ENCODE measurements at regions not wholly inside any gene's neighbourhood (a gene's known extent, or its start where the extent isn't known, plus 50 kb on each side); places are given as distances from the start of the nearest gene placed in this dataset.
"Not testable (repeated sequence)": the region's sequence is repeated elsewhere in the genome, so short reads cannot be mapped to it uniquely, and the experiment has no call there.

DNA sequence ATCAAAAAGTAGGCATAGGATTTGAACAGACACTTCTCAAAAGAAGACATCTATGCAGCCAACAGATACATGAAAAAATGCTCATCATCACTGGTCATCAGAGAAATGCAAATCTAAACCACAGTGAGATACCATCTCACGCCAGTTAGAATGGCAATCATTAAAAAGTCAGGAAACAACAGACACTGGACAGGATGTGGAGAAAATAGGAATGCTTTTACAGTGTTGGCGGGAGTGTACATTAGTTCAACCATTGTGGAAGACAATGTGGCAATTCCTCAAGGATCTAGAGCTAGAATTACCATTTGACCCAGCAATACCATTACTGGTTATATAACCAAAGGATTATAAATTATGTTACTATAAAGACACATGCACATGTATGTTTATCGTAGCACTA is 424.0 kb downstream of the SATB2 start:
- H3K27me3 ChIP-seq (ENCODE audit: control insufficient read depth, insufficient read depth, low read length); H3K9ac ChIP-seq (ENCODE audit: low read depth, low read length); H3K36me3 ChIP-seq (ENCODE audit: control insufficient read depth, insufficient read depth, low read length); H3K4me1 ChIP-seq (ENCODE audit: control insufficient read depth, insufficient read depth, low read length); H3K27ac ChIP-seq (ENCODE audit: low read depth, low read length); H3K9me3 ChIP-seq (ENCODE audit: control insufficient read depth, insufficient read depth, low read length); H3K4me3 ChIP-seq (ENCODE audit: low read depth, low read length): not testable (repeated sequence)

DNA sequence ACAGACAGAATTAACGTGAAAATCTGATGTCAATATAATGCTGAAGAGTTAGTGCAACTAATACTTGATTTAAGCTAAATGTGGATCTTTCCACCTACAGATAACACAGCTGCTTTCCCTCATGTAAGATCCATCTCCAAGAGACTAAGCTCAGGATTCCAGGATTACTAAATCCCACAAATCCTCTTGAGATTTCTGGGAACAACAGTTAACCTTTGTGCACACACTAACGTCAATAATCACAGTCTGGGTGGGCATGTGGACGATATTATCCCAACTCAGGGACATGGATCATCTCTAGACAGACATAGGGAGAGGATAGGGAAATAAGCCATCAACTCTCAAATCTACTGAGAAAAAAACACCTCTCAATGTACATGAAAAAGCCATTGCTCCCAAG is 432.6 kb downstream of the SATB2 start:
- H3K27me3 ChIP-seq (ENCODE audit: control insufficient read depth, insufficient read depth, low read length), result no peaks in the 10 kb centered on the region
- no peak overlapping the region for H3K27ac ChIP-seq (ENCODE audit: low read depth, low read length)
- no peaks in the 10 kb centered on the region for H3K9me3 ChIP-seq (ENCODE audit: control insufficient read depth, insufficient read depth, low read length)
- no peak overlapping the region for H3K9ac ChIP-seq (ENCODE audit: low read depth, low read length)
- H3K4me1 ChIP-seq (ENCODE audit: control insufficient read depth, insufficient read depth, low read length), result peaks cover 9% of the 10 kb centered on the region
- H3K4me3 ChIP-seq (ENCODE audit: low read depth, low read length), result no peak overlapping the region
- no peaks in the 10 kb centered on the region for H3K36me3 ChIP-seq (ENCODE audit: control insufficient read depth, insufficient read depth, low read length)

DNA sequence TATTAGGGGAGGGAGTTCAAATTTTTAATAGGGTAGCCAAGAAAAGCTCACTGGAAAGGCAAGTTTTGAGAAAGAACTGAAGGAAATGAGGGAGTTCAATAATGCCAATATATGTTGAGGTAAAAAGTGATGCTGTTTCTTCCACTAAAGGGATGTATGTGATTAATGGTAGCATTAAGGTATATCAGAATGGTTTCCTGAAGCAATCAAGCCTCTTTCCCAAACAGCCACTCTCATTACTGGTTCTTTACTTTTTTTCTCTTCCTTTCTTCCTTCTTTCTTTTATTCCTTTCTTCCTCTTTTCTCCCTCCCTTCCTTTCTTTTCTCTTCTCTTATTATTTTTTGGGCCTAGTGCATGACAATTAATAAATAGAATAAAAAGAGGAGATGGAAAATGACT is 433.5 kb downstream of the SATB2 start:
- no peak overlapping the region for H3K4me3 ChIP-seq (ENCODE audit: low read depth, low read length)
- no peaks in the 10 kb centered on the region for H3K27me3 ChIP-seq (ENCODE audit: control insufficient read depth, insufficient read depth, low read length)
- peaks cover 12% of the 10 kb centered on the region for H3K4me1 ChIP-seq (ENCODE audit: control insufficient read depth, insufficient read depth, low read length)
- no peak overlapping the region for H3K27ac ChIP-seq (ENCODE audit: low read depth, low read length)
- H3K9me3 ChIP-seq (ENCODE audit: control insufficient read depth, insufficient read depth, low read length), result no peaks in the 10 kb centered on the region
- H3K9ac ChIP-seq (ENCODE audit: low read depth, low read length), result no peak overlapping the region
- H3K36me3 ChIP-seq (ENCODE audit: control insufficient read depth, insufficient read depth, low read length), result no peaks in the 10 kb centered on the region

DNA sequence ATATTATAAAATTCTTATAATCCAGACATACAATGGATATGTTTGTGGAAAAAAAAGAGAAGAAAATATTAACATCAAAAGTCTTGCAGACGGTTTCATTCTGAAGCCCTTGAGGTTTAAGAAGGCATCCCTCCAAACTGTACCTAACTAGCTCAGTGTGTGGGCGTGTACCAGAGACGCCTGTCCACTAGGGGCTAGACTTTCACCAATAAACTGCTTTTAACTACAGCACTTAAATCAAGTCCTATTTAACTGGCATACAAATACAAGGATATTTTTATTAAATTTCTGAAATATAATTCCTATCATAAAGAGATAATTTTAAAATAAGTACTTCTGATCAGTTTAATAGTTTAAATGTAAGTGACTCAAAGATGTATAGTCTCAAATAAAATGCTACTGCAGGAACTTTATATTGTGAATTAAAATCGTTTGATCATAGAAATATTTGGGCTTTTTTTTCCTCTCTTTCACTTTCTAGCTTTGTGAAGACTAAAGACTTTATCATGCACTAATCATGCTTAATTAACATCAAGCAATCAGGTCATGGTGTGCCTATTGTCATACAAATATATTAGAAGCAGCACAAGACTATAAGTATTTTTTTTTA is 437.7 kb downstream of the SATB2 start:
- Histone ChIP-seq H3K4me1 (ENCODE audit: control insufficient read depth, insufficient read depth, low read length) (peaks cover 12% of the 10 kb centered on the region), H3K27ac (ENCODE audit: low read depth, low read length) (no peak overlapping the region), H3K4me3 (ENCODE audit: low read depth, low read length) (no peak overlapping the region), H3K9me3 (ENCODE audit: control insufficient read depth, insufficient read depth, low read length) (no peaks in the 10 kb centered on the region), H3K36me3 (ENCODE audit: control insufficient read depth, insufficient read depth, low read length) (no peaks in the 10 kb centered on the region), H3K27me3 (ENCODE audit: control insufficient read depth, insufficient read depth, low read length) (no peaks in the 10 kb centered on the region), H3K9ac (ENCODE audit: low read depth, low read length) (no peak overlapping the region)

- no peak overlapping the region for H3K9ac ChIP-seq (ENCODE audit: low read depth, low read length)
- no peaks in the 10 kb centered on the region for H3K27me3 ChIP-seq (ENCODE audit: control insufficient read depth, insufficient read depth, low read length)
- H3K27ac ChIP-seq (ENCODE audit: low read depth, low read length), result no peak overlapping the region
- H3K36me3 ChIP-seq (ENCODE audit: control insufficient read depth, insufficient read depth, low read length), result no peaks in the 10 kb centered on the region
- no peak overlapping the region for H3K4me3 ChIP-seq (ENCODE audit: low read depth, low read length)
- H3K4me1 ChIP-seq (ENCODE audit: control insufficient read depth, insufficient read depth, low read length), result peaks cover 12% of the 10 kb centered on the region
- H3K9me3 ChIP-seq (ENCODE audit: control insufficient read depth, insufficient read depth, low read length), result no peaks in the 10 kb centered on the region
Observed at GRCh38 chr2:199018826-199019225, 438.9 kb downstream of the SATB2 start.

DNA sequence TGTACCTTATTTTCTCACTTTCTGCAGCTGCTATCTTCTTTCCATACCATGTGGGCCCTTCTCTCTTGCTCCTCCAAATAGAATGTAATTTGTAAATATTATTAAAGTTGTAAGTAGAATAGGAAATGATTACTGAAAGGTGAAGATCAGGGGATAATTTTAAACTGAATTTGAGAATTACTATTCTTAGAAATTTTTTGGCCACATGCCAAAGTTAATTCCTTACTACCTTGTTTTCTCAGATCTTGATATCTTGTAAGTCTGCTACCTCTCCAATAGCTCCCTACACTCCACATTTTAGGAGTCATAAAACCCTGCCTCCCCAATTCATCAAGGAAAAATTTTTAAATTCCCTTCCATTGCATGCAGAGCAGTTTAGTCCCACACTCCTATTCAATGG is 442.7 kb downstream of the SATB2 start:
- Histone ChIP-seq H3K4me1 (ENCODE audit: control insufficient read depth, insufficient read depth, low read length) (peaks cover 2% of the 10 kb centered on the region; the same call in 1 of the 2 replicates), H3K36me3 (ENCODE audit: control insufficient read depth, insufficient read depth, low read length) (no peaks in the 10 kb centered on the region), H3K9ac (ENCODE audit: low read depth, low read length) (no peak overlapping the region), H3K27ac (ENCODE audit: low read depth, low read length) (no peak overlapping the region), H3K4me3 (ENCODE audit: low read depth, low read length) (no peak overlapping the region), H3K27me3 (ENCODE audit: control insufficient read depth, insufficient read depth, low read length) (no peaks in the 10 kb centered on the region), H3K9me3 (ENCODE audit: control insufficient read depth, insufficient read depth, low read length) (no peaks in the 10 kb centered on the region)

DNA sequence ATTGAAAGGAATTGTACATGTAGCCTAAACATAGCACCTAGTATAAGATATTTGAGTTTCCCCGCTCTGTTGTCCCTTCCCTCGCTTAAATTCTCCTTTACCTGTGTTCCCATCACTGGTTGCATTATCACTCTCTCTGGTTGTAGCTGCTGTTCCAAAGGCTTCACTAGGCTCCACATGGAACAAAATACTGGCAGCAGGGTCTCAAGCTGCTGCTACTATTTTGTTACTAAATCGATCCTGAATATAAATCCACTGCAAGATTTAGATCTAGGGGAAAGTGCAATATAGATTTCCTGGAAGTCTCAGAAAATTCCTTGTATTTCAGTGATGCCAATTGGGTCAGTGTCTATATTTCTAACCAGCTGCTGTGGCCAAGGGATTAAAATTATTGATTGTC is 443.5 kb downstream of the SATB2 start:
- Histone ChIP-seq H3K4me3 (ENCODE audit: low read depth, low read length) (no peak overlapping the region), H3K4me1 (ENCODE audit: control insufficient read depth, insufficient read depth, low read length) (no peaks in the 10 kb centered on the region), H3K9me3 (ENCODE audit: control insufficient read depth, insufficient read depth, low read length) (no peaks in the 10 kb centered on the region), H3K9ac (ENCODE audit: low read depth, low read length) (no peak overlapping the region), H3K36me3 (ENCODE audit: control insufficient read depth, insufficient read depth, low read length) (no peaks in the 10 kb centered on the region), H3K27me3 (ENCODE audit: control insufficient read depth, insufficient read depth, low read length) (no peaks in the 10 kb centered on the region), H3K27ac (ENCODE audit: low read depth, low read length) (no peak overlapping the region)

- Histone ChIP-seq H3K4me1 (ENCODE audit: control insufficient read depth, insufficient read depth, low read length) (no peaks in the 10 kb centered on the region), H3K9ac (ENCODE audit: low read depth, low read length) (no peak overlapping the region), H3K4me3 (ENCODE audit: low read depth, low read length) (no peak overlapping the region), H3K9me3 (ENCODE audit: control insufficient read depth, insufficient read depth, low read length) (no peaks in the 10 kb centered on the region), H3K36me3 (ENCODE audit: control insufficient read depth, insufficient read depth, low read length) (no peaks in the 10 kb centered on the region), H3K27ac (ENCODE audit: low read depth, low read length) (no peak overlapping the region), H3K27me3 (ENCODE audit: control insufficient read depth, insufficient read depth, low read length) (no peaks in the 10 kb centered on the region)
Observed at GRCh38 chr2:199011908-199012307, 445.8 kb downstream of the SATB2 start.

DNA sequence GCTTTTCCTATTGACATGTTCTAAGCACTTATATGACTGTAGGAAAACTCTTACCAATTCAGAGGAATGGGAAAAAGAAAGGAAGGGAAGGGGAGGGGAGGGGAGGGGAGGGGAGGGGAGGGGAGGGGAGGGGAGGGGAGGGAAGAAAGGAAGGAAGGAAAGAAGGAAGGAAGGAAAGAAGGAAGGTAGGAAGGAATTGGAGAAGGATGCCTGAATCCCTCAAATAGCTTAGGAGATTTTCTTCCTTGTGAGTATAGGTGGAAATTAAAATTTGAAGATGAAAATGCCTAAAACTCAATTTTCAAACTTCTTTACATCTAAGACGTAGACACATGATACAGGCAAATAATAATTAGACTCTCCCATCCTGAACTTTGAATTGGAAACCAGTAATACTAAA is 463.1 kb downstream of the SATB2 start:
- Histone ChIP-seq H3K4me3 (ENCODE audit: low read depth, low read length) (no peak overlapping the region), H3K4me1 (ENCODE audit: control insufficient read depth, insufficient read depth, low read length) (no peaks in the 10 kb centered on the region), H3K9ac (ENCODE audit: low read depth, low read length) (no peak overlapping the region), H3K9me3 (ENCODE audit: control insufficient read depth, insufficient read depth, low read length) (0 out of 2 replicates have a peak, but pooled peaks cover 6% of the 10 kb centered on the region), H3K27me3 (ENCODE audit: control insufficient read depth, insufficient read depth, low read length) (no peaks in the 10 kb centered on the region), H3K36me3 (ENCODE audit: control insufficient read depth, insufficient read depth, low read length) (no peaks in the 10 kb centered on the region), H3K27ac (ENCODE audit: low read depth, low read length) (no peak overlapping the region)

DNA sequence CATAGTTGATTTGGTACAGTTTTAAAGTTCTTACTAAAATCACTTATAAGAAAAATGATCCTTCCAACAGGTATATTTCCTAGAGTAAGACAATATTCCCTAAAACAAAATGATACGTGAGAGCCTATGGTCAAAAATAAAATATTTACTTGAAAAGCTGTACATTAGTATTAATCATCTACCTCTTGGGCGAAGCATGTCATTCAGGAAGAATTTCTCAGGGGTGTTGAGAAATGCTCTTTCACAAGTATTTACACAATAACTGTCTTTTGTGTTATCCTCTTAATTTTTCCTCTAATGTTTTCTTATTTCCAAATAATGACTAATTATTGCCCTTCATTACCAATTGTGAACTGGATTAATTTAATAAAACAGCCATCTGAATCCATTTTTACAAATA is 466.3 kb downstream of the SATB2 start:
- Histone ChIP-seq H3K4me1 (ENCODE audit: control insufficient read depth, insufficient read depth, low read length) (no peaks in the 10 kb centered on the region), H3K27ac (ENCODE audit: low read depth, low read length) (no peak overlapping the region), H3K27me3 (ENCODE audit: control insufficient read depth, insufficient read depth, low read length) (no peaks in the 10 kb centered on the region), H3K9me3 (ENCODE audit: control insufficient read depth, insufficient read depth, low read length) (peaks cover 8% of the 10 kb centered on the region), H3K9ac (ENCODE audit: low read depth, low read length) (no peak overlapping the region), H3K36me3 (ENCODE audit: control insufficient read depth, insufficient read depth, low read length) (no peaks in the 10 kb centered on the region), H3K4me3 (ENCODE audit: low read depth, low read length) (no peak overlapping the region)

- no peaks in the 10 kb centered on the region for H3K9me3 ChIP-seq (ENCODE audit: control insufficient read depth, insufficient read depth, low read length)
- H3K27ac ChIP-seq (ENCODE audit: low read depth, low read length), result no peak overlapping the region
- no peaks in the 10 kb centered on the region for H3K27me3 ChIP-seq (ENCODE audit: control insufficient read depth, insufficient read depth, low read length)
- H3K36me3 ChIP-seq (ENCODE audit: control insufficient read depth, insufficient read depth, low read length), result no peaks in the 10 kb centered on the region
- H3K9ac ChIP-seq (ENCODE audit: low read depth, low read length), result no peak overlapping the region
- no peak overlapping the region for H3K4me3 ChIP-seq (ENCODE audit: low read depth, low read length)
- no peaks in the 10 kb centered on the region for H3K4me1 ChIP-seq (ENCODE audit: control insufficient read depth, insufficient read depth, low read length)
Observed at GRCh38 chr2:198975779-198976178, 482.0 kb downstream of the SATB2 start.

GRCh38 chr2:198973785-198974184 is 484.0 kb downstream of the SATB2 start:
- Histone ChIP-seq H3K27ac (ENCODE audit: low read depth, low read length) (no peak overlapping the region), H3K4me1 (ENCODE audit: control insufficient read depth, insufficient read depth, low read length) (no peaks in the 10 kb centered on the region), H3K9me3 (ENCODE audit: control insufficient read depth, insufficient read depth, low read length) (no peaks in the 10 kb centered on the region), H3K4me3 (ENCODE audit: low read depth, low read length) (no peak overlapping the region), H3K9ac (ENCODE audit: low read depth, low read length) (no peak overlapping the region), H3K36me3 (ENCODE audit: control insufficient read depth, insufficient read depth, low read length) (no peaks in the 10 kb centered on the region), H3K27me3 (ENCODE audit: control insufficient read depth, insufficient read depth, low read length) (no peaks in the 10 kb centered on the region)
